ENCODE measurements at regions not wholly inside any gene's neighbourhood (a gene's known extent, or its start where the extent isn't known, plus 50 kb on each side); places are given as distances from the start of the nearest gene placed in this dataset.

GRCh38 chrX:82626978-82627377 lies 881.1 kb upstream of the POU3F4 start:
- TF ChIP-seq CTBP1 (IDR thresholded peaks at IDR 0.05; ENCODE audit: borderline replicate concordance) (no peak), SUZ12 (IDR thresholded peaks at IDR 0.05) (no peak), FOXK2 (IDR thresholded peaks at IDR 0.05) (no peak), L3MBTL2 (conservative IDR thresholded peaks at IDR 0.05) (no peak), SP1 (IDR thresholded peaks at IDR 0.05) (no peak), FOXM1 (IDR thresholded peaks at IDR 0.05; ENCODE audit: borderline replicate concordance) (no peak), ZNF384 (IDR thresholded peaks at IDR 0.05) (no peak), ELF4 (IDR thresholded peaks at IDR 0.05) (no peak), NFRKB (IDR thresholded peaks at IDR 0.05) (no peak)
